ENCODE measurements at regions not wholly inside any gene's neighbourhood (a gene's known extent, or its start where the extent isn't known, plus 50 kb on each side); places are given as distances from the start of the nearest gene placed in this dataset.

- peaks cover 3% of the 10 kb centered on the region for H3K27me3 Mint-ChIP-seq (ENCODE audit: unreplicated experiment)
- no peak for DNase-seq
- no peak for TF ChIP-seq CTCF (IDR thresholded peaks at IDR 0.05; ENCODE audit: partially characterized antibody, unreplicated experiment)
- H3K36me3 Mint-ChIP-seq (ENCODE audit: unreplicated experiment): no peaks in the 10 kb centered on the region
- no peak overlapping the region for H3K4me3 Mint-ChIP-seq (ENCODE audit: unreplicated experiment)
- no peak overlapping the region for H3K27ac Mint-ChIP-seq (ENCODE audit: unreplicated experiment)
- H3K4me1 Mint-ChIP-seq (ENCODE audit: low read depth, unreplicated experiment): peaks cover 3% of the 10 kb centered on the region
- H3K9me3 Mint-ChIP-seq (ENCODE audit: unreplicated experiment): peaks cover 4% of the 10 kb centered on the region
Measured at GRCh38 chr9:94033383-94033782, 50.9 kb upstream of the PTPDC1 start.

GRCh38 chr9:94031946-94032345 lies 52.3 kb upstream of the PTPDC1 start:
- Mint-ChIP-seq H3K4me3 (ENCODE audit: unreplicated experiment) (peak overlapping the region; percentile 92), H3K27ac (ENCODE audit: unreplicated experiment) (no peak overlapping the region), H3K36me3 (ENCODE audit: unreplicated experiment) (no peaks in the 10 kb centered on the region), H3K27me3 (ENCODE audit: unreplicated experiment) (peaks cover 3% of the 10 kb centered on the region), H3K9me3 (ENCODE audit: unreplicated experiment) (peaks cover 4% of the 10 kb centered on the region), H3K4me1 (ENCODE audit: low read depth, unreplicated experiment) (peaks cover 3% of the 10 kb centered on the region)
- no peak for TF ChIP-seq CTCF (IDR thresholded peaks at IDR 0.05; ENCODE audit: partially characterized antibody, unreplicated experiment)
- no peak for DNase-seq

GRCh38 chr9:94031380-94031779 lies 52.9 kb upstream of the PTPDC1 start:
- Mint-ChIP-seq H3K36me3 (ENCODE audit: unreplicated experiment) (no peaks in the 10 kb centered on the region), H3K4me3 (ENCODE audit: unreplicated experiment) (peak overlapping the region; percentile 92), H3K27ac (ENCODE audit: unreplicated experiment) (peak overlapping the region; percentile 48), H3K9me3 (ENCODE audit: unreplicated experiment) (peaks cover 6% of the 10 kb centered on the region), H3K4me1 (ENCODE audit: low read depth, unreplicated experiment) (peaks cover 3% of the 10 kb centered on the region), H3K27me3 (ENCODE audit: unreplicated experiment) (peaks cover 3% of the 10 kb centered on the region)
- DNase-seq: no peak
- TF ChIP-seq CTCF (IDR thresholded peaks at IDR 0.05; ENCODE audit: partially characterized antibody, unreplicated experiment): no peak

- Mint-ChIP-seq H3K4me1 (ENCODE audit: low read depth, unreplicated experiment) (peaks cover 3% of the 10 kb centered on the region), H3K27me3 (ENCODE audit: unreplicated experiment) (peaks cover 3% of the 10 kb centered on the region)
- peak; percentile 89 for DNase-seq
Measured at GRCh38 chr9:94030318-94031179, 53.7 kb upstream of the PTPDC1 start.

More at GRCh38 chr9:94030318-94031179, 53.7 kb upstream of the PTPDC1 start:
- no peak for TF ChIP-seq CTCF (IDR thresholded peaks at IDR 0.05; ENCODE audit: partially characterized antibody, unreplicated experiment)
- Mint-ChIP-seq H3K4me3 (ENCODE audit: unreplicated experiment) (peak overlapping the region; percentile 98), H3K9me3 (ENCODE audit: unreplicated experiment) (peaks cover 6% of the 10 kb centered on the region), H3K36me3 (ENCODE audit: unreplicated experiment) (no peaks in the 10 kb centered on the region), H3K27ac (ENCODE audit: unreplicated experiment) (peak overlapping the region; percentile 71)
